Tibial nerve (tissue), 4 donors: ENCODE measurements at regions not wholly inside any gene's neighbourhood (a gene's known extent, or its start where the extent isn't known, plus 50 kb on each side); places are given as distances from the start of the nearest gene placed in this dataset.

ENCODE experiments used
- DNase-seq, 2 donors: peaks; one replicate each; pipeline ENCODE4 v3.0.0-alpha.2; 2019; ENCODE audit warnings: low spot score in 2 of 2
- H3K27ac ChIP-seq, 4 donors: fragments of 200-600 bp; sonication (generic) in 3 of 4; one replicate each; pipeline ENCODE4 v1.5.1; 2017 to 2019; ENCODE audit warnings: mild to moderate bottlenecking in 1 of 4
- H3K27me3 ChIP-seq, 2 donors: fragments of 200-600 bp; sonication (generic) in 1 of 2; one replicate each; pipeline versions ENCODE4 v1.5.1 to v1.6.0; 2017 to 2019
- H3K36me3 ChIP-seq, 3 donors: fragments of 200-600 bp; sonication (generic); one replicate each; pipeline ENCODE4 v1.5.1; 2018 to 2019
- H3K4me1 ChIP-seq, 4 donors: fragments of 200-600 bp; sonication (generic) in 3 of 4; one replicate each; pipeline ENCODE4 v1.5.1; 2017 to 2019
- H3K4me3 ChIP-seq, 4 donors: fragments of 200-600 bp; sonication (generic) in 3 of 4; one replicate each; pipeline ENCODE4 v1.5.1; 2017 to 2019; ENCODE audit warnings: mild to moderate bottlenecking in 1 of 4, moderate library complexity in 1 of 4
- H3K9me3 ChIP-seq, 4 donors: fragments of 200-600 bp; sonication (generic) in 3 of 4; one replicate each; pipeline ENCODE4 v1.5.1; 2017 to 2019
- EP300 ChIP-seq, 2 donors: sonication (generic); formaldehyde crosslinking; IDR thresholded peaks; one replicate each; pipeline ENCODE4 v1.6.1; 2017; ENCODE audit warnings: antibody characterized with exemption in 2 of 2, mild to moderate bottlenecking in 1 of 2
- POLR2A ChIP-seq, 2 donors: fragments of 450-650 bp; IDR thresholded peaks; one replicate each; pipeline ENCODE4 v1.6.1; 2017; ENCODE audit warnings: antibody characterized with exemption in 2 of 2, mild to moderate bottlenecking in 2 of 2, moderate library complexity in 2 of 2
- WGBS, 2 donors: methylation state at CpG; one replicate each; pipeline ENCODE4 v1.1.5; 2018; 5-methylcytosine and 5-hydroxymethylcytosine counted together
- TF ChIP-seq, protein P1 (sequence below), 5 experiments: fragments of 200-600 bp in 3 of 5; fragments of 450-650 bp in 2 of 5; sonication (generic) in 3 of 5; IDR thresholded peaks; one replicate each; pipeline ENCODE4 v1.5.1; 2016 to 2019; ENCODE audit warnings: antibody characterized with exemption in 5 of 5, mild to moderate bottlenecking in 3 of 5, moderate library complexity in 2 of 5

DNA sequence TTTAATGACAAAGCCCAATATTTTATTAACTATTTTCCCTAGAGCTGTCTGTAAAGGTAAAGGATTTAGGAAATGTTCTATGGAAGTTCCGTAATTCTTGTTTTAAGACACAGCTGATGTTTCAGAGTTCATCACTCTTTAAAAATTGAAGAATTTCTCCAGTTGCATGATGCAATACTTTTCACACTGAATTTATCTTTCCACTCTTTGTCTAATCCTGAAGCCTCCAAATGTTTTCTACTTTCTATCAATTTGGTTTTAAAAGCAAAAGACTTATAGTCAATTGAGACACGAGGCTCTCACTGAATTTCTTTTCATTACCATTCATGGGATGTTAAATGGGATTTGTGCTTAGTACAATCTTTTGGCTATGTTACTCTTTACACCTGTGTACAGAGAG, 223.2 kb downstream of the TDRD15 start:
- Histone ChIP-seq H3K4me1 (no peaks in the 10 kb centered on the region), H3K27me3 (no peaks in the 10 kb centered on the region), H3K36me3 (no peaks in the 10 kb centered on the region), H3K4me3 (no peak overlapping the region), H3K27ac (no peak overlapping the region), H3K9me3 (no peaks in the 10 kb centered on the region)
- no peak for DNase-seq
- no peak for TF ChIP-seq EP300 (IDR thresholded peaks at IDR 0.05)
- TF ChIP-seq POLR2A (IDR thresholded peaks at IDR 0.05) = no peak
- TF ChIP-seq, protein P1, sequence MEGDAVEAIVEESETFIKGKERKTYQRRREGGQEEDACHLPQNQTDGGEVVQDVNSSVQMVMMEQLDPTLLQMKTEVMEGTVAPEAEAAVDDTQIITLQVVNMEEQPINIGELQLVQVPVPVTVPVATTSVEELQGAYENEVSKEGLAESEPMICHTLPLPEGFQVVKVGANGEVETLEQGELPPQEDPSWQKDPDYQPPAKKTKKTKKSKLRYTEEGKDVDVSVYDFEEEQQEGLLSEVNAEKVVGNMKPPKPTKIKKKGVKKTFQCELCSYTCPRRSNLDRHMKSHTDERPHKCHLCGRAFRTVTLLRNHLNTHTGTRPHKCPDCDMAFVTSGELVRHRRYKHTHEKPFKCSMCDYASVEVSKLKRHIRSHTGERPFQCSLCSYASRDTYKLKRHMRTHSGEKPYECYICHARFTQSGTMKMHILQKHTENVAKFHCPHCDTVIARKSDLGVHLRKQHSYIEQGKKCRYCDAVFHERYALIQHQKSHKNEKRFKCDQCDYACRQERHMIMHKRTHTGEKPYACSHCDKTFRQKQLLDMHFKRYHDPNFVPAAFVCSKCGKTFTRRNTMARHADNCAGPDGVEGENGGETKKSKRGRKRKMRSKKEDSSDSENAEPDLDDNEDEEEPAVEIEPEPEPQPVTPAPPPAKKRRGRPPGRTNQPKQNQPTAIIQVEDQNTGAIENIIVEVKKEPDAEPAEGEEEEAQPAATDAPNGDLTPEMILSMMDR (IDR thresholded peaks at IDR 0.05) = no peak
- WGBS, 2 donors = 87 to 94% methylated on average over 2 of the region's 2 CpGs

DNA sequence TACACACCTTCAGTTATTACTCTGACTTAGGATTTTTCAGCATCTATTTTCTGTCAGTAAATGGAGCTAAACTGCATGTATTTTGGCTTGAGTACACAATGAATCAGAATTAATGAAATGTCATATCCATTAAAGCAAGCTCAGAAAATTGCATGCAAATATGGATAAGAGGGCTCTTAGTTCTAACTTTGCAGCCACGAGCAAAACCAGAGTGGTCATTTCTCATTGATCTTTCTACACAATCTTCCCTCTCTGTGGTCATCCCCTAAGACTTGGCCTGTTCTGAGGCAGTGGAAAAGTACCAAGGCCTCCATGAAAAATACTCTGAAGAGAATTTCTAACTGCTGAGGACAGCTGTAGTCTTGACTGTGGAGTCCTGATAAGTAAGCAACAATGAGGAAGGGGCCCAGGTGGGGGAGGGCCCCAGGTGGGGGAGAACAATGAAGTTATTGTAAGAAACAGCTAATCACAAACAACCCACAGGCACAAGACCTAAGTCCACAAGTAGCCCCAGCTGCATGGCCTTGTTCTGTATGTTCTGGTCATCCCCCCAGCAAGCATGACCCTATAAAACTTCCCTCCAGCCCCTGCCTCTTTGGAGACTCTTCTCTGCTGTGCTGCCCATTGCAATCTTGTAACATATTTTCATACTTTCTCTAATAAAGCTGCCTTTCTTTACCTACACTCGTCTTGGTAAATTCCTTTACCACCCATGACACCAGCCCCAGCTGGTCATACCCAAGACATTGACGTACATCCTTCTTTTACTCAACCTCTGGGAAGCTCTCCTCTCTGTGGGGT, 230.3 kb downstream of the TDRD15 start:
- DNase-seq = no peak
- H3K9me3 ChIP-seq = no peaks in the 10 kb centered on the region
- no peaks in the 10 kb centered on the region for H3K27me3 ChIP-seq
- no peaks in the 10 kb centered on the region for H3K4me1 ChIP-seq
- H3K27ac ChIP-seq = no peak overlapping the region
- H3K4me3 ChIP-seq = no peak overlapping the region
- WGBS, 2 donors = 66 to 79% methylated on average over 3 of the region's 3 CpGs
- no peak for TF ChIP-seq POLR2A (IDR thresholded peaks at IDR 0.05)
- TF ChIP-seq, protein P1 (IDR thresholded peaks at IDR 0.05) = no peak
- TF ChIP-seq EP300 (IDR thresholded peaks at IDR 0.05) = no peak
- H3K36me3 ChIP-seq = no peaks in the 10 kb centered on the region

DNA sequence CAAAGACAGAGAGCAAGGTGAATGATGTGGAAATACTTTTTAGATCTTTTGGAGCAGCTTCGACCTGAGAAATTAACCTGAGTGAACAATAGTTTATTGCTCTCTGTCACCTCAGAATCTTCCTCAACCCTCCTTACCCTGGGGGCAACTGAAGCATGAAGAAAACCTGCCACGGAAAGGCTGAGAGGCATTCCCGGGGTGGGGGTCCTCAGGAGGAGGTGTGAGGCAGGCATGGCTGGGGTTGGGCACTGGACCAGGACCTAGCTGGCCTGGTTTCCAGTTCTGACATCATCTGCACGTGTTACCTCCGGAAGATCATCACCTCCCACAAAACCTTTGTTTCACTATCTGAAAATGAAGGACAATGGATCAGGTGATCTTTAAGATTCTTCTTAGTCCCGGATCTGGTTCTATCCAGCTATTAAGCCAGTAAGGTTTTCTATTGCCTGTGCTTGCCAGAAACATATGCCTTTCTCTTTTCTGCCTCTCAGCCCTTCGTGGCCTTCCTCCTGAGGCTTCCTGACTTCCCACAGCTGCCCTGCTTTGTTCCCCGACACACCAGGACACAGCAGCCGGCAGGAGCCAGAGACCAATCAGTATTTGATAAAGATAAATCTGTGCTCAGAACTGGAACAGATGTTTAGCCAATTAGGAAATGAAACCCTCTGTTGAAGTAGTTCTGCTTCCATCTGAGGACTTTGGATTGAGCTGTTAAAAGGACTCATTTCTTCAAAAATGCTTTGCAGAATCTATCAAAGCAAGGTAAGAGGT, 232.5 kb downstream of the TDRD15 start:
- H3K36me3 ChIP-seq = no peaks in the 10 kb centered on the region
- DNase-seq = no peak
- H3K9me3 ChIP-seq = no peaks in the 10 kb centered on the region
- 46 to 61% methylated on average over 9 of the region's 9 CpGs for WGBS, 2 donors
- H3K4me1 ChIP-seq = no peaks in the 10 kb centered on the region
- TF ChIP-seq, protein P1 (IDR thresholded peaks at IDR 0.05) = no peak
- TF ChIP-seq POLR2A (IDR thresholded peaks at IDR 0.05) (no peak), EP300 (IDR thresholded peaks at IDR 0.05) (no peak)
- H3K4me3 ChIP-seq = no peak overlapping the region
- H3K27ac ChIP-seq = no peak overlapping the region
- no peaks in the 10 kb centered on the region for H3K27me3 ChIP-seq

DNA sequence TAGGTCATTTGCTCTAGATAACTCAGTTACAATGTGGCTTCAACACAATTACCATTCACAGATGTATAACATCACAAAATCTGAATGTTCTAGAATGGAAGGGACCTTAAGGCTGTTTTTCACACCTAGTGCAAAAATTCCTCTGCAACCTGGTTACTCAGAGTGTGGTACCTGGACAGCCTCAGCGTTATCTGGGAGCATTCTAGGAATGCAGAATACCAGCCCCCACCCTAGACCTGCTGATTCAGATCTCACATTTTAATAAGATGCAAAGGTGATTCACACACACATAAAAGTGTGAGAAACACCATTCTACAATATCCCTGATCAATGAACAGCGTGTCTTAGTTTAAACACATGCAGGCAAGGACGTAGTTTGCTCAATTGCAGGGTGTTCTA, 233.1 kb downstream of the TDRD15 start:
- Histone ChIP-seq H3K9me3 (no peaks in the 10 kb centered on the region), H3K4me3 (no peak overlapping the region), H3K4me1 (no peaks in the 10 kb centered on the region), H3K36me3 (no peaks in the 10 kb centered on the region), H3K27ac (no peak overlapping the region), H3K27me3 (no peaks in the 10 kb centered on the region)
- TF ChIP-seq POLR2A (IDR thresholded peaks at IDR 0.05) (no peak), EP300 (IDR thresholded peaks at IDR 0.05) (no peak)
- TF ChIP-seq, protein P1 (IDR thresholded peaks at IDR 0.05) = no peak
- WGBS, 2 donors = 80 to 84% methylated on average over 3 of the region's 3 CpGs
- no peak for DNase-seq

DNA sequence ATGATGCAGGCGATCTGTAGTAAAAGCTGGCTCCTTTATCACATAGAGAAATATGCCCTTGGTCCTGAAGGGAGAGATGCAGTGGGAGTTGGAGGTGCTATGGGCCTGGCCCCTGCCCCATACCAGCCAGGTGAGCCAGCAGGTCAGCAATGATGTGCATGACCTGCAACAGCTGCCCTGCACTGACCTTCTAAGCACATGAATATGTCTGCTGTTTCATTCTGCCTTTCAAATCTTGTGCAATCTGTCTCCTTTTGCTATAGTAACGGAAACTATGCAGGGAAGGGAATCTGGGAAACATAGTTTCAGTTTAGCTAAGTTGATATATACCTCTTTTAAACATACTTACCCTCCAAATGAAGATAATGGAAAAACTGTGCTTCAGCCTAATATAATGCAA, 235.2 kb downstream of the TDRD15 start:
- Histone ChIP-seq H3K4me1 (no peaks in the 10 kb centered on the region), H3K27ac (no peak overlapping the region), H3K36me3 (no peaks in the 10 kb centered on the region), H3K4me3 (no peak overlapping the region), H3K27me3 (no peaks in the 10 kb centered on the region), H3K9me3 (no peaks in the 10 kb centered on the region)
- TF ChIP-seq POLR2A (IDR thresholded peaks at IDR 0.05) (no peak), EP300 (IDR thresholded peaks at IDR 0.05) (no peak)
- TF ChIP-seq, protein P1 (IDR thresholded peaks at IDR 0.05) = no peak
- no peak for DNase-seq
- 83 to 93% methylated on average over 2 of the region's 2 CpGs for WGBS, 2 donors
